Spleen (tissue), 11 donors: ENCODE measurements at regions not wholly inside any gene's neighbourhood (a gene's known extent, or its start where the extent isn't known, plus 50 kb on each side); places are given as distances from the start of the nearest gene placed in this dataset.

Experiments used
- DNase-seq: peaks from one replicate; pipeline ENCODE4 v3.0.0-alpha.2; 2020
- H3K27ac ChIP-seq, 8 donors: fragments of 200-600 bp; sonication (generic) in 7 of 8; 1 replicate in 4 of 8; 2 replicates in 4 of 8; pipeline versions ENCODE4 v1.5.0 to v1.8.0; 2016 to 2021; ENCODE audit warnings: inconsistent platforms in 4 of 8, mild to moderate bottlenecking in 4 of 8, moderate library complexity in 1 of 8
- H3K27me3 ChIP-seq, 7 donors: fragments of 200-600 bp; sonication (generic) in 6 of 7; replicated peaks in 1 of 7; 1 replicate in 4 of 7; 2 replicates in 3 of 7; pipeline versions ENCODE4 v1.5.0 to v1.8.0; 2016 to 2021; ENCODE audit warnings: inconsistent platforms in 3 of 7, mild to moderate bottlenecking in 1 of 7
- H3K36me3 ChIP-seq, 6 donors: fragments of 200-600 bp; sonication (generic) in 5 of 6; 1 replicate in 4 of 6; 2 replicates in 2 of 6; pipeline versions ENCODE4 v1.5.0 to v1.8.0; 2016 to 2021; ENCODE audit warnings: inconsistent platforms in 2 of 6
- H3K4me1 ChIP-seq, 6 donors: fragments of 200-600 bp; sonication (generic) in 5 of 6; 1 replicate in 3 of 6; 2 replicates in 3 of 6; pipeline versions ENCODE4 v1.5.0 to v1.8.0; 2016 to 2021; ENCODE audit warnings: inconsistent platforms in 3 of 6
- H3K4me3 ChIP-seq, 8 donors: fragments of 200-600 bp; sonication (generic) in 7 of 8; 1 replicate in 4 of 8; 2 replicates in 4 of 8; pipeline versions ENCODE4 v1.5.0 to v1.8.0; 2016 to 2021; ENCODE audit warnings: inconsistent platforms in 4 of 8, mild to moderate bottlenecking in 4 of 8, moderate library complexity in 2 of 8
- H3K9me3 ChIP-seq, 8 donors: fragments of 200-600 bp; sonication (generic) in 7 of 8; 1 replicate in 4 of 8; 2 replicates in 4 of 8; pipeline versions ENCODE4 v1.5.0 to v1.8.0; 2016 to 2021; ENCODE audit warnings: inconsistent platforms in 4 of 8
- CTCF ChIP-seq, 11 experiments: fragments of 200-600 bp in 7 of 11; fragments of 450-650 bp in 4 of 11; sonication (generic) in 4 of 11; IDR thresholded peaks in 8 of 11; conservative IDR thresholded peaks in 3 of 11; 1 replicate in 7 of 11; 2 replicates in 4 of 11; pipeline versions ENCODE4 v1.4.0 to v1.8.0; 2016 to 2021; ENCODE audit warnings: antibody characterized with exemption in 11 of 11, inconsistent platforms in 4 of 11, mild to moderate bottlenecking in 1 of 11
- POLR2A ChIP-seq, 3 donors: fragments of 450-650 bp; IDR thresholded peaks; one replicate each; pipeline ENCODE4 v1.5.1; 2017; ENCODE audit warnings: antibody characterized with exemption in 3 of 3, mild to moderate bottlenecking in 1 of 3
- POLR2AphosphoS5 ChIP-seq, 3 donors: sonication (generic); formaldehyde crosslinking; IDR thresholded peaks; one replicate each; pipeline ENCODE4 v1.5.1; 2017; ENCODE audit warnings: antibody characterized with exemption in 3 of 3
- WGBS, 5 donors: extraction: QIAGEN DNeasy Blood & Tissue Kit in 3 of 5; methylation state at CpG; one replicate each; pipeline versions ENCODE4 v1.1.5 to v1.1.7; 2013 to 2018; 5-methylcytosine and 5-hydroxymethylcytosine counted together
- intact Hi-C: fragments of 100-400 bp; cut with DNase I; formaldehyde crosslinking; loops from one replicate; pipeline ENCODE4 v1.15.0; 2023; ENCODE audit warnings: low total_unique reads
- donor health status: healthy with polysubstance abuse.
- donor health status: DM: no; HTN: no; CAD: no; lungs with moderate emphysema.
- donor health status: DM: no; HTN: no; CAD: no.
- donor health status: Bipolar disorder and iron deficiency.
- donor health status: healthy.
- donor health status: DM: no; HTN: no; CAD: no.
- donor health status: DM: yes; HTN: yes; CAD: no.

GRCh38 chr7:46163246-46163645 lies 242.2 kb upstream of the IGFBP3 start:
- Histone ChIP-seq H3K27ac (no peak overlapping the region), H3K36me3 (no peaks in the 10 kb centered on the region), H3K4me1 (no peaks in the 10 kb centered on the region), H3K27me3 (no peaks in the 10 kb centered on the region), H3K9me3 (no peaks in the 10 kb centered on the region), H3K4me3 (no peak overlapping the region)
- TF ChIP-seq POLR2A (IDR thresholded peaks at IDR 0.05) (no peak), CTCF (IDR thresholded peaks at IDR 0.05 in 8 of 11, conservative IDR thresholded peaks at IDR 0.05 in 3 of 11) (no peak), POLR2AphosphoS5 (IDR thresholded peaks at IDR 0.05) (no peak)
- intact Hi-C loops: no loop called here
- WGBS, 5 donors: 65 to 88% (median 78%) methylated on average over 1 of the region's 1 CpG
- DNase-seq: no peak

GRCh38 chr7:46162609-46163008 lies 241.5 kb upstream of the IGFBP3 start:
- TF ChIP-seq POLR2AphosphoS5 (IDR thresholded peaks at IDR 0.05) (no peak), POLR2A (IDR thresholded peaks at IDR 0.05) (no peak), CTCF (IDR thresholded peaks at IDR 0.05 in 8 of 11, conservative IDR thresholded peaks at IDR 0.05 in 3 of 11) (no peak)
- no peak overlapping the region for H3K4me3 ChIP-seq
- no peaks in the 10 kb centered on the region for H3K9me3 ChIP-seq
- H3K27ac ChIP-seq: no peak overlapping the region
- no peak for DNase-seq
- H3K36me3 ChIP-seq: no peaks in the 10 kb centered on the region
- H3K4me1 ChIP-seq: no peaks in the 10 kb centered on the region
- WGBS, 5 donors: 59 to 79% (median 71%) methylated on average over 2 to 3 of the region's 3 CpGs
- intact Hi-C loops: no loop called here
- H3K27me3 ChIP-seq: no peaks in the 10 kb centered on the region

GRCh38 chr7:46160861-46161260 lies 239.8 kb upstream of the IGFBP3 start:
- intact Hi-C loops: no loop called here
- WGBS, 5 donors: 86 to 92% (median 92%) methylated on average over 7 of the region's 7 CpGs
- no peak for TF ChIP-seq POLR2A (IDR thresholded peaks at IDR 0.05)
- TF ChIP-seq POLR2AphosphoS5 (IDR thresholded peaks at IDR 0.05): no peak
- no peak for TF ChIP-seq CTCF (IDR thresholded peaks at IDR 0.05 in 8 of 11, conservative IDR thresholded peaks at IDR 0.05 in 3 of 11)
- Histone ChIP-seq H3K4me3 (no peak overlapping the region), H3K27me3 (no peaks in the 10 kb centered on the region), H3K36me3 (no peaks in the 10 kb centered on the region), H3K4me1 (no peaks in the 10 kb centered on the region), H3K9me3 (no peaks in the 10 kb centered on the region), H3K27ac (no peak overlapping the region)
- no peak for DNase-seq

GRCh38 chr7:46157931-46158330 lies 236.9 kb upstream of the IGFBP3 start:
- no peaks in the 10 kb centered on the region for H3K36me3 ChIP-seq
- no peak for DNase-seq
- no peaks in the 10 kb centered on the region for H3K4me1 ChIP-seq
- no peaks in the 10 kb centered on the region for H3K9me3 ChIP-seq
- whole genome bisulfite sequencing, 5 donors: 88 to 95% (median 89%) methylated on average over 4 of the region's 4 CpGs
- no peak for TF ChIP-seq POLR2A (IDR thresholded peaks at IDR 0.05)
- no peak for TF ChIP-seq CTCF (IDR thresholded peaks at IDR 0.05 in 8 of 11, conservative IDR thresholded peaks at IDR 0.05 in 3 of 11)
- no peak for TF ChIP-seq POLR2AphosphoS5 (IDR thresholded peaks at IDR 0.05)
- no peak overlapping the region for H3K4me3 ChIP-seq
- intact Hi-C loops: no loop called here
- H3K27ac ChIP-seq: no peak overlapping the region
- no peaks in the 10 kb centered on the region for H3K27me3 ChIP-seq
